ENCODE measurements at regions not wholly inside any gene's neighbourhood (a gene's known extent, or its start where the extent isn't known, plus 50 kb on each side); places are given as distances from the start of the nearest gene placed in this dataset.
A peak's percentile ranks its signal among the peaks of the same experiment; 100 is the strongest.

- Histone ChIP-seq H3K9ac (replicated peaks in 1 of 4; ENCODE audit: extremely low read depth in 1 of 4, low read depth in 3 of 4, low read length in 3 of 4) (no peak overlapping the region), H4K8ac (ENCODE audit: extremely low read depth, insufficient read depth, low read length) (no peak overlapping the region), H2BK20ac (ENCODE audit: low read length) (peak overlapping the region; percentile 6; the same call in 1 of the 2 replicates), H3K4ac (replicated peaks; ENCODE audit: insufficient read length, low read depth, low read length) (no peak overlapping the region), H3K4me1 (replicated peaks in 1 of 4; ENCODE audit: control insufficient read depth in 3 of 4, insufficient read depth in 4 of 4, low read length in 3 of 4) (peaks cover 13 to 32% (median 25%) of the 10 kb centered on the region in 4 experiments), H3K9me3 (ENCODE audit: insufficient read depth in 2 of 2, low read depth in 1 of 2, low read length in 1 of 2) (no peaks in the 10 kb centered on the region), H3K79me2 (ENCODE audit: control insufficient read depth in 1 of 2, insufficient read depth in 2 of 2, low read length in 2 of 2) (peaks cover 0 to 26% of the 10 kb centered on the region in 2 experiments; a peak in 2 of 4 replicates), H2BK15ac (ENCODE audit: low read length) (peak overlapping the region; percentile 5; the same call in 1 of the 2 replicates), H4K20me1 (replicated peaks in 1 of 2; ENCODE audit: control insufficient read depth in 1 of 2, insufficient read depth in 2 of 2, low read length in 2 of 2) (no peaks in the 10 kb centered on the region), H4K91ac (replicated peaks; ENCODE audit: insufficient read length, low read length) (peak overlapping the region; percentile 36), H3K79me1 (ENCODE audit: low read depth, low read length) (no peaks in the 10 kb centered on the region), H3K56ac (replicated peaks; ENCODE audit: insufficient read length, low read depth, low read length) (no peak overlapping the region), H3K18ac (ENCODE audit: extremely low read depth, low read length) (peak overlapping the region; percentile 80), H2BK5ac (ENCODE audit: low read depth, low read length) (peak overlapping the region; percentile 77; the same call in 1 of the 2 replicates), H3K4me2 (ENCODE audit: insufficient read depth in 1 of 2, low read depth in 2 of 2, low read length in 2 of 2) (peak overlapping the region; percentile 54 to 67; a peak in 3 of 4 replicates), H3K36me3 (ENCODE audit: control insufficient read depth in 2 of 4, insufficient read depth in 4 of 4, low read length in 3 of 4) (no peaks in the 10 kb centered on the region), H4K5ac (ENCODE audit: insufficient read length, low read depth, low read length) (no peak overlapping the region), H3K23ac (ENCODE audit: insufficient read length) (no peak overlapping the region), H3K23me2 (ENCODE audit: low read depth, low read length) (no peaks in the 10 kb centered on the region), H2AK5ac (ENCODE audit: low read depth, low read length) (peak overlapping the region; percentile 42; the same call in 1 of the 2 replicates), H2BK120ac (replicated peaks; ENCODE audit: low read depth, low read length) (peak overlapping the region; percentile 41), H3K4me3 (ENCODE audit: extremely low read depth in 1 of 4, insufficient read depth in 2 of 4, low read depth in 3 of 4, low read length in 4 of 4) (peak overlapping the region in 1 of 4 experiments; percentile 27; a peak in 1 of 8 replicates), H3K27me3 (replicated peaks in 1 of 4; ENCODE audit: control insufficient read depth in 3 of 4, extremely low read depth in 1 of 4, insufficient read depth in 3 of 4, low read length in 3 of 4) (no peaks in the 10 kb centered on the region), H3K27ac (ENCODE audit: low read depth, low read length) (no peak overlapping the region), H2BK12ac (ENCODE audit: low read depth, low read length) (peak overlapping the region; percentile 3; the same call in 1 of the 2 replicates), H3K14ac (ENCODE audit: insufficient read length) (no peak overlapping the region), H2AFZ (ENCODE audit: low read length) (no peak overlapping the region)
- ChIA-PET POLR2A (ENCODE audit: partially characterized antibody) (interaction anchor here (1.0 to 1.9 kb wide), 3 partner anchors 8 to 36 kb away, joined by 3 to 8 read pairs (median 3); no protein-coding TSS in a partner anchor), CTCF (ENCODE audit: partially characterized antibody) (interaction anchor here (0.7 to 4.0 kb wide), 9 partner anchors 9 to 173 kb away, joined by 3 to 23 read pairs (median 5); no protein-coding TSS in a partner anchor)
- DNase-seq (ENCODE audit: low read depth in 1 of 2, low spot score in 2 of 2) (no peak), FAIRE-seq (no peak)
- 77% methylated on average over 6 of the region's 6 CpGs; no CpG with 5 or more reads in 1 of the 2 experiments for WGBS, 2 experiments (ENCODE audit: extremely low coverage in 1 of 2, insufficient coverage in 1 of 2, insufficient read length in 1 of 2, insufficient replicate concordance in 2 of 2, low coverage in 1 of 2, low lambda C conversion rate in 2 of 2, missing lambda C conversion rate in 1 of 2)
- TF ChIP-seq MAFK (IDR thresholded peaks at IDR 0.05; ENCODE audit: low read depth, low read length) (no peak), SP4 (IDR thresholded peaks at IDR 0.05; ENCODE audit: low read length) (no peak), BACH1 (IDR thresholded peaks at IDR 0.05; ENCODE audit: low read length) (no peak), KDM5A (IDR thresholded peaks at IDR 0.05; ENCODE audit: low read length) (no peak)
These were observed 143.5 kb upstream of the IPO9 start for GRCh38 chr1:201685485-201685884.

Measured in H1 (cell line).